RWPE2 (cell line): ENCODE measurements at regions not wholly inside any gene's neighbourhood (a gene's known extent, or its start where the extent isn't known, plus 50 kb on each side); places are given as distances from the start of the nearest gene placed in this dataset.

ENCODE experiments used
- ATAC-seq: fragments of 200-7000 bp; cut with Tn5 transposase; 3 replicates; pipeline ENCODE4 v1.9.1; 2021; ENCODE audit warnings: low read depth
- DNase-seq: peaks from one replicate; pipeline ENCODE4 v3.0.0-alpha.2; 2020; ENCODE audit warnings: low spot score
- H3K27ac ChIP-seq: fragments of 450-650 bp; 2 replicates; pipeline ENCODE4 v1.5.1; 2017; ENCODE audit warnings: mild to moderate bottlenecking; ENCODE audit not compliant: poor library complexity, severe bottlenecking
- H3K27me3 ChIP-seq: fragments of 250-450 bp; sonication (Bioruptor Pico); 2 replicates; pipeline ENCODE4 v1.5.1; 2021; ENCODE audit warnings: mild to moderate bottlenecking, moderate library complexity; ENCODE audit not compliant: insufficient read depth, poor library complexity, severe bottlenecking
- H3K36me3 ChIP-seq: fragments of 250-450 bp; sonication (Bioruptor Pico); 2 replicates; pipeline ENCODE4 v1.5.1; 2020; ENCODE audit warnings: low read depth, mild to moderate bottlenecking, moderate library complexity
- H3K4me1 ChIP-seq: fragments of 250-450 bp; sonication (Bioruptor Pico); 2 replicates; pipeline ENCODE4 v1.5.1; 2021; ENCODE audit warnings: mild to moderate bottlenecking, moderate library complexity; ENCODE audit not compliant: insufficient read depth, poor library complexity, severe bottlenecking
- H3K4me3 ChIP-seq: fragments of 250-450 bp; sonication (Bioruptor Pico); 2 replicates; pipeline ENCODE4 v1.5.1; 2021; ENCODE audit warnings: mild to moderate bottlenecking, moderate library complexity; ENCODE audit not compliant: severe bottlenecking
- H3K9me3 ChIP-seq: fragments of 250-450 bp; sonication (Bioruptor Pico); 2 replicates; pipeline ENCODE4 v1.5.1; 2021; ENCODE audit warnings: mild to moderate bottlenecking, moderate library complexity; ENCODE audit not compliant: severe bottlenecking
- CTCF ChIP-seq: fragments of 450-650 bp; IDR thresholded peaks from one replicate; pipeline ENCODE4 v1.5.1; 2017; ENCODE audit warnings: mild to moderate bottlenecking, moderate library complexity; ENCODE audit not compliant: poor library complexity, severe bottlenecking

- peaks cover 64% of the 10 kb centered on the region for H3K36me3 ChIP-seq
- peaks cover 3% of the 10 kb centered on the region for H3K4me1 ChIP-seq
- no peaks in the 10 kb centered on the region for H3K9me3 ChIP-seq
- DNase-seq (no peak), ATAC-seq (no peak)
- H3K4me3 ChIP-seq, result no peak overlapping the region
- no peak overlapping the region for H3K27ac ChIP-seq
- TF ChIP-seq CTCF, result no peak
- no peaks in the 10 kb centered on the region for H3K27me3 ChIP-seq
Measured at GRCh38 chr9:726005-726404, 115.5 kb upstream of the DMRT1 start.

- no peaks in the 10 kb centered on the region for H3K9me3 ChIP-seq
- ATAC-seq (no peak), DNase-seq (no peak)
- peaks cover 3% of the 10 kb centered on the region for H3K4me1 ChIP-seq
- no peak overlapping the region for H3K27ac ChIP-seq
- H3K36me3 ChIP-seq, result peaks cover 66% of the 10 kb centered on the region
- no peak for TF ChIP-seq CTCF
- H3K27me3 ChIP-seq, result no peaks in the 10 kb centered on the region
- no peak overlapping the region for H3K4me3 ChIP-seq
Measured at GRCh38 chr9:727767-728166, 113.7 kb upstream of the DMRT1 start.

GRCh38 chr9:728535-728934, 113.0 kb upstream of the DMRT1 start:
- no peak overlapping the region for H3K27ac ChIP-seq
- DNase-seq, result no peak
- peaks cover 73% of the 10 kb centered on the region for H3K36me3 ChIP-seq
- no peaks in the 10 kb centered on the region for H3K27me3 ChIP-seq
- no peak for TF ChIP-seq CTCF
- no peak for ATAC-seq
- no peaks in the 10 kb centered on the region for H3K9me3 ChIP-seq
- no peak overlapping the region for H3K4me3 ChIP-seq
- peaks cover 3% of the 10 kb centered on the region for H3K4me1 ChIP-seq

GRCh38 chr9:731474-731873, 110.0 kb upstream of the DMRT1 start:
- H3K4me3 ChIP-seq, result no peak overlapping the region
- peaks cover 3% of the 10 kb centered on the region for H3K4me1 ChIP-seq
- TF ChIP-seq CTCF, result no peak
- H3K9me3 ChIP-seq, result no peaks in the 10 kb centered on the region
- H3K27me3 ChIP-seq, result no peaks in the 10 kb centered on the region
- H3K36me3 ChIP-seq, result peaks cover 90% of the 10 kb centered on the region
- DNase-seq (no peak), ATAC-seq (no peak)
- H3K27ac ChIP-seq, result no peak overlapping the region

- Histone ChIP-seq H3K27ac (no peak overlapping the region), H3K4me3 (no peak overlapping the region), H3K4me1 (peaks cover 20% of the 10 kb centered on the region), H3K27me3 (no peaks in the 10 kb centered on the region), H3K36me3 (peaks cover 93% of the 10 kb centered on the region), H3K9me3 (no peaks in the 10 kb centered on the region)
- ATAC-seq (no peak), DNase-seq (no peak)
- no peak for TF ChIP-seq CTCF
Measured at GRCh38 chr9:734831-735511, 106.5 kb upstream of the DMRT1 start.
